ENCODE measurements at regions not wholly inside any gene's neighbourhood (a gene's known extent, or its start where the extent isn't known, plus 50 kb on each side); places are given as distances from the start of the nearest gene placed in this dataset.

GRCh38 chr4:159447296-159447695 is 344.4 kb downstream of the RAPGEF2 start:
- POLR2A ChIA-PET = no interaction called here
- no peak overlapping the region for H3K4me3 ChIP-seq
- H3K27ac ChIP-seq (ENCODE audit: control insufficient read depth, insufficient read depth) = no peak overlapping the region
- H2AFZ ChIP-seq (ENCODE audit: control insufficient read depth, low read depth, low read length) = no peak overlapping the region
- no peaks in the 10 kb centered on the region for H3K9me3 ChIP-seq (replicated peaks; ENCODE audit: control insufficient read depth, insufficient read depth, low read length)
- H3K4me2 ChIP-seq (ENCODE audit: control insufficient read depth, insufficient read depth) = no peak overlapping the region
- no peaks in the 10 kb centered on the region for H3K27me3 ChIP-seq (replicated peaks in 1 of 2; ENCODE audit: control insufficient read depth in 2 of 2, insufficient read depth in 2 of 2, low read length in 1 of 2)
- ATAC-seq = no peak
- H3K9ac ChIP-seq (ENCODE audit: control insufficient read depth, insufficient read depth, low read length) = no peak overlapping the region
- DNase-seq (ENCODE audit: low read depth, low spot score) = no peak
- RAD21 ChIA-PET (ENCODE audit: unreplicated experiment) = no interaction called here
- CTCF ChIA-PET = no interaction called here
- in situ Hi-C loops (cut with MboI) = loop anchor here (5.0 to 10.0 kb wide), 4 partner anchors 242 to 1182 kb away; no protein-coding TSS in a partner anchor
- intact Hi-C loops (cut with micrococcal nuclease; ENCODE audit: unreplicated experiment) = loop anchor here (2.0 to 10.0 kb wide), 6 partner anchors 185 to 1185 kb away; no protein-coding TSS in a partner anchor
- H3K4me1 ChIP-seq (ENCODE audit: control insufficient read depth, insufficient read depth, low read length) = no peaks in the 10 kb centered on the region
- TF ChIP-seq ZZZ3 (IDR thresholded peaks at IDR 0.05; ENCODE audit: control insufficient read depth, insufficient read length, low read depth) = no peak
- TF ChIP-seq GABPA (IDR thresholded peaks at IDR 0.05; ENCODE audit: low read depth) = no peak
- no peak for FAIRE-seq
- no peaks in the 10 kb centered on the region for H3K36me3 ChIP-seq (ENCODE audit: control insufficient read depth in 2 of 2, insufficient read depth in 2 of 2, low read length in 1 of 2)
- BruUV-seq (replicated peaks) = no TSS peak
- WGBS (ENCODE audit: insufficient coverage, insufficient replicate concordance, low lambda C conversion rate, missing lambda C conversion rate) = 40% methylated on average over 4 of the region's 4 CpGs
- no peaks in the 10 kb centered on the region for H3K79me2 ChIP-seq (ENCODE audit: control insufficient read depth, insufficient read depth, low read length)
- SMC1A ChIA-PET (ENCODE audit: uncharacterized antibody, unreplicated experiment) = no interaction called here
- H4K20me1 ChIP-seq (ENCODE audit: control insufficient read depth, insufficient read depth) = no peaks in the 10 kb centered on the region

- intact Hi-C loops (cut with micrococcal nuclease; ENCODE audit: unreplicated experiment) = no loop called here
- 65% methylated on average over 2 of the region's 2 CpGs for WGBS (ENCODE audit: insufficient coverage, insufficient replicate concordance, low lambda C conversion rate, missing lambda C conversion rate)
- ATAC-seq = no peak
- ChIA-PET SMC1A (ENCODE audit: uncharacterized antibody, unreplicated experiment) (no interaction called here), POLR2A (no interaction called here), RAD21 (ENCODE audit: unreplicated experiment) (no interaction called here), CTCF (no interaction called here)
- no peak for TF ChIP-seq NFXL1 (IDR thresholded peaks at IDR 0.05; ENCODE audit: borderline replicate concordance)
- TF ChIP-seq ELK1 (IDR thresholded peaks at IDR 0.05; ENCODE audit: low read depth, low read length) = no peak
- TF ChIP-seq CREB1 (IDR thresholded peaks at IDR 0.05; ENCODE audit: low read depth) = no peak
- TF ChIP-seq CBFB (IDR thresholded peaks at IDR 0.05; ENCODE audit: low read depth) = no peak
- no peak for TF ChIP-seq KLF5 (IDR thresholded peaks at IDR 0.05; ENCODE audit: partially characterized antibody)
- TF ChIP-seq RELB (IDR thresholded peaks at IDR 0.05; ENCODE audit: low read depth) = no peak
- TF ChIP-seq SMAD5 (IDR thresholded peaks at IDR 0.05; ENCODE audit: low read depth) = no peak
- TF ChIP-seq ZBTB40 (IDR thresholded peaks at IDR 0.05; ENCODE audit: borderline replicate concordance) = no peak
- TF ChIP-seq EGR1 (IDR thresholded peaks at IDR 0.05; ENCODE audit: borderline replicate concordance in 1 of 2, low read depth in 2 of 2, low read length in 2 of 2) = no peak
- no peak for TF ChIP-seq IRF4 (IDR thresholded peaks at IDR 0.05; ENCODE audit: low read depth, low read length)
- Histone ChIP-seq H3K27ac (ENCODE audit: control insufficient read depth, insufficient read depth) (no peak overlapping the region), H3K9me3 (replicated peaks; ENCODE audit: control insufficient read depth, insufficient read depth, low read length) (no peaks in the 10 kb centered on the region), H3K79me2 (ENCODE audit: control insufficient read depth, insufficient read depth, low read length) (no peaks in the 10 kb centered on the region), H3K27me3 (replicated peaks in 1 of 2; ENCODE audit: control insufficient read depth in 2 of 2, insufficient read depth in 2 of 2, low read length in 1 of 2) (no peaks in the 10 kb centered on the region), H3K9ac (ENCODE audit: control insufficient read depth, insufficient read depth, low read length) (no peak overlapping the region), H3K4me3 (no peak overlapping the region), H3K4me1 (ENCODE audit: control insufficient read depth, insufficient read depth, low read length) (no peaks in the 10 kb centered on the region), H3K4me2 (ENCODE audit: control insufficient read depth, insufficient read depth) (no peak overlapping the region), H4K20me1 (ENCODE audit: control insufficient read depth, insufficient read depth) (no peaks in the 10 kb centered on the region), H2AFZ (ENCODE audit: control insufficient read depth, low read depth, low read length) (no peak overlapping the region), H3K36me3 (ENCODE audit: control insufficient read depth in 2 of 2, insufficient read depth in 2 of 2, low read length in 1 of 2) (no peaks in the 10 kb centered on the region)
- in situ Hi-C loops (cut with MboI) = no loop called here
- no TSS peak for BruUV-seq (replicated peaks)
- FAIRE-seq = no peak
- no peak for DNase-seq (ENCODE audit: low read depth, low spot score)
Measured at GRCh38 chr4:159451006-159451405, 348.1 kb downstream of the RAPGEF2 start.
